GM12874 (cell line): ENCODE measurements at regions not wholly inside any gene's neighbourhood (a gene's known extent, or its start where the extent isn't known, plus 50 kb on each side); places are given as distances from the start of the nearest gene placed in this dataset.

Experiments used
- CTCF ChIP-seq: IDR thresholded peaks from 2 replicates; pipeline ENCODE4 v1.5.1; 2011; ENCODE audit warnings: low read depth, mild to moderate bottlenecking, control low read depth, low read length, moderate library complexity; ENCODE audit not compliant: insufficient read depth

- TF ChIP-seq CTCF = no peak
These were observed 839.9 kb upstream of the MGAT4C start for GRCh38 chr12:87096082-87096585.

- TF ChIP-seq CTCF = no peak
These were observed 838.2 kb upstream of the MGAT4C start for GRCh38 chr12:87094356-87094755.

GRCh38 chr12:87092421-87092820 is 836.2 kb upstream of the MGAT4C start:
- no peak for TF ChIP-seq CTCF

- TF ChIP-seq CTCF = no peak
These were observed 830.1 kb upstream of the MGAT4C start for GRCh38 chr12:87086118-87086891.

- no peak for TF ChIP-seq CTCF
These were observed 829.1 kb upstream of the MGAT4C start for GRCh38 chr12:87085286-87085685.

GRCh38 chr12:87082756-87083155 is 826.6 kb upstream of the MGAT4C start:
- TF ChIP-seq CTCF = no peak

GRCh38 chr12:87074781-87075180 is 818.6 kb upstream of the MGAT4C start:
- TF ChIP-seq CTCF = no peak
